SK-N-SH (cell line): ENCODE measurements at regions not wholly inside any gene's neighbourhood (a gene's known extent, or its start where the extent isn't known, plus 50 kb on each side); places are given as distances from the start of the nearest gene placed in this dataset.

Experiments
- GABPA ChIP-seq: IDR thresholded peaks from 2 replicates; pipeline ENCODE4 v1.4.0; 2012; ENCODE audit warnings: low read depth, mild to moderate bottlenecking
- MAX ChIP-seq: IDR thresholded peaks from 2 replicates; pipeline ENCODE4 v1.4.0; 2012; ENCODE audit warnings: low read depth
- TAF1 ChIP-seq: IDR thresholded peaks from 2 replicates; pipeline ENCODE4 v1.6.1; 2012; ENCODE audit warnings: low read depth, mild to moderate bottlenecking, low read length, moderate library complexity, borderline replicate concordance

GRCh38 chr1:225709101-225709500 lies 56.2 kb upstream of the ENAH start:
- TF ChIP-seq MAX (no peak), GABPA (no peak), TAF1 (no peak)
